Left ventricle myocardium inferior (tissue), 1 donor: ENCODE measurements at regions not wholly inside any gene's neighbourhood (a gene's known extent, or its start where the extent isn't known, plus 50 kb on each side); places are given as distances from the start of the nearest gene placed in this dataset.

ENCODE experiments used
- DNase-seq: peaks from one replicate; pipeline ENCODE4 v3.0.0-alpha.2; 2020
- H3K27ac ChIP-seq: fragments of 200-600 bp; replicated peaks from 2 replicates; pipeline ENCODE4 v1.8.0; 2021
- H3K27me3 ChIP-seq: fragments of 200-600 bp; 2 replicates; pipeline ENCODE4 v1.8.0; 2021; ENCODE audit warnings: low read depth
- H3K36me3 ChIP-seq: fragments of 200-600 bp; 2 replicates; pipeline ENCODE4 v1.8.0; 2021
- H3K4me1 ChIP-seq: fragments of 200-600 bp; 2 replicates; pipeline ENCODE4 v1.8.0; 2021
- H3K4me3 ChIP-seq: fragments of 200-600 bp; 2 replicates; pipeline ENCODE4 v1.8.0; 2021; ENCODE audit warnings: mild to moderate bottlenecking, moderate library complexity
- H3K9me3 ChIP-seq: fragments of 200-600 bp; replicated peaks from 2 replicates; pipeline ENCODE4 v1.8.0; 2021
- CTCF ChIP-seq: fragments of 200-600 bp; IDR thresholded peaks from 2 replicates; pipeline ENCODE4 v1.8.0; 2021; ENCODE audit warnings: antibody characterized with exemption, mild to moderate bottlenecking, borderline replicate concordance
- intact Hi-C: fragments of 100-400 bp; cut with micrococcal nuclease; formaldehyde crosslinking; loops from one replicate; pipeline ENCODE4 v1.11.0; 2022
- donor health status: DM: no; HTN: yes; CAD: no; lungs with severe emphysema.

DNA sequence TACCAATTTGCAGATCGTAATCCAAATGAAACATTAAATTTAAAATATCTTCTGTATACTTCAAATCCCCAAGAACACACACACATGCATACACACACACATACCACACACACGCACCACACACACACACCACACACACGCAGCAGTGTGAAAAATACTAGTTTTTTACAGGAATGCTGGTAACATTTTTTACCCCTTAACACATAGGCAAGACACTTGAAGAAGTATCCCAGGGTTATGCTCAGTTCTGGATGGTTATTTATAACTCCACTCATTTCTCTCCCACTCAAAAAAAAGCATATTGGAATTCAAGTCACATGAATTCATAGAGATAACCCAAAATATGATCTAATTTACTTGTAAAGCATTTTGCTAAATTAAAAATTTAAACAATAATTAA lies 325.5 kb upstream of the SLC7A11 start:
- Histone ChIP-seq H3K27me3 (no peaks in the 10 kb centered on the region), H3K36me3 (no peaks in the 10 kb centered on the region), H3K27ac (no peak overlapping the region), H3K4me3 (no peak overlapping the region), H3K9me3 (no peaks in the 10 kb centered on the region), H3K4me1 (peaks cover 11% of the 10 kb centered on the region)
- intact Hi-C loops = no loop called here
- TF ChIP-seq CTCF = no peak
- DNase-seq = no peak

- Histone ChIP-seq H3K4me3 (no peak overlapping the region), H3K27me3 (no peaks in the 10 kb centered on the region), H3K4me1 (peaks cover 19% of the 10 kb centered on the region), H3K36me3 (no peaks in the 10 kb centered on the region), H3K9me3 (no peaks in the 10 kb centered on the region), H3K27ac (no peak overlapping the region)
- intact Hi-C loops = no loop called here
- DNase-seq = no peak
- TF ChIP-seq CTCF = no peak
These were observed 323.4 kb upstream of the SLC7A11 start for GRCh38 chr4:138565576-138565975.

GRCh38 chr4:138562544-138562991 lies 320.4 kb upstream of the SLC7A11 start:
- H3K36me3 ChIP-seq = no peaks in the 10 kb centered on the region
- no peak overlapping the region for H3K4me3 ChIP-seq
- no peaks in the 10 kb centered on the region for H3K9me3 ChIP-seq
- DNase-seq = no peak
- no peaks in the 10 kb centered on the region for H3K27me3 ChIP-seq
- no peak for TF ChIP-seq CTCF
- peaks cover 12% of the 10 kb centered on the region for H3K4me1 ChIP-seq
- H3K27ac ChIP-seq = peak overlapping the region; percentile 72
- intact Hi-C loops = no loop called here

GRCh38 chr4:138561906-138562305 lies 319.8 kb upstream of the SLC7A11 start:
- intact Hi-C loops = no loop called here
- H3K27ac ChIP-seq = peak overlapping the region; percentile 72
- H3K36me3 ChIP-seq = no peaks in the 10 kb centered on the region
- no peaks in the 10 kb centered on the region for H3K27me3 ChIP-seq
- DNase-seq = peak; percentile 31
- no peaks in the 10 kb centered on the region for H3K9me3 ChIP-seq
- TF ChIP-seq CTCF = no peak
- peaks cover 8% of the 10 kb centered on the region for H3K4me1 ChIP-seq
- H3K4me3 ChIP-seq = no peak overlapping the region

DNA sequence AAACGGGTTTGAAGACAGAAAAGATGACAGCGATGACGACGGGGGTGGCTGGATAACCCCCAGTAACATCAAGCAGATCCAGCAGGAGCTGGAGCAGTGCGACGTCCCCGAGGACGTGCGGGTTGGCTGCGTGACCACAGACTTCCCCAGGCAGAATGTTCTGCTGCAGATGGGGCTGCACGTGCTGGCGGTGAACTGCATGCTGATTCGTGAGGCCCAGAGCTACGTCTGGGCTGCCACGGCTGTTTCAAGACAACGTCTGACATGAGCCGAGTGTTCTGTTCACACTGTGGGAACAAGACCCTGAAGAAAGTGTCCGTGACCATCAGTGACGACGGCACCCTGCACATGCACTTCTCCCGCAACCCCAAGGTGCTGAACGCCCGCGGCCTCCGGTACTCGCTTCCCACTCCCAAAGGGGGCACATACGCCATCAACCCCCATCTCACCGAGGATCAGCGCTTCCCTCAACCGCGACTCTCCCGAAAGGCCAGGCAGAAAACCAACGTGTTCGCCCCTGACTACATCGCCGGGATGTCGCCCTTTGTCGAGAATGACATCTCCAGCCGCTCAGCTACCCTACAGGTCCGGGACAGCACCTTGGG lies 319.2 kb upstream of the SLC7A11 start:
- no peak for TF ChIP-seq CTCF
- H3K4me1 ChIP-seq = peaks cover 8% of the 10 kb centered on the region
- no peak overlapping the region for H3K4me3 ChIP-seq
- no peaks in the 10 kb centered on the region for H3K9me3 ChIP-seq
- no peak for DNase-seq
- no peak overlapping the region for H3K27ac ChIP-seq
- intact Hi-C loops = no loop called here
- no peaks in the 10 kb centered on the region for H3K36me3 ChIP-seq
- no peaks in the 10 kb centered on the region for H3K27me3 ChIP-seq
